Lung (tissue), 11 donors: ENCODE measurements at regions not wholly inside any gene's neighbourhood (a gene's known extent, or its start where the extent isn't known, plus 50 kb on each side); places are given as distances from the start of the nearest gene placed in this dataset.
A peak's percentile ranks its signal among the peaks of the same experiment; 100 is the strongest.

Experiments
- ATAC-seq: fragments of 200-7000 bp; cut with Tn5 transposase; one replicate; pipeline ENCODE4 v1.9.1; 2020; ENCODE audit warnings: moderate number of reproducible peaks; ENCODE audit not compliant: insufficient read depth, low FRiP score
- DNase-seq, 3 donors: peaks; one replicate each; pipeline ENCODE4 v3.0.0-alpha.2; 2013 to 2017
- H3K27ac ChIP-seq, 2 donors: one replicate each; pipeline ENCODE4 v1.5.1; 2013; ENCODE audit warnings: mild to moderate bottlenecking in 2 of 2, moderate library complexity in 2 of 2, control low read depth in 1 of 2, inconsistent platforms in 1 of 2, low read depth in 1 of 2, low read length in 1 of 2
- H3K27me3 ChIP-seq, 3 donors: one replicate each; pipeline ENCODE4 v1.5.1; 2013; ENCODE audit warnings: low read length in 2 of 3; ENCODE audit not compliant: control insufficient read depth in 3 of 3, insufficient read depth in 3 of 3
- H3K36me3 ChIP-seq, 4 donors: one replicate each; pipeline ENCODE4 v1.5.1; 2013; ENCODE audit warnings: low read length in 4 of 4, mild to moderate bottlenecking in 1 of 4, moderate library complexity in 1 of 4; ENCODE audit not compliant: control insufficient read depth in 4 of 4, insufficient read depth in 4 of 4
- H3K4me1 ChIP-seq, 5 donors: one replicate each; pipeline ENCODE4 v1.5.1; 2013; ENCODE audit warnings: low read length in 5 of 5, mild to moderate bottlenecking in 2 of 5, moderate library complexity in 1 of 5; ENCODE audit not compliant: control insufficient read depth in 5 of 5, insufficient read depth in 5 of 5
- H3K4me3 ChIP-seq: one replicate; pipeline ENCODE4 v1.5.1; 2013; ENCODE audit warnings: mild to moderate bottlenecking, control low read depth, moderate library complexity
- H3K9ac ChIP-seq, 2 donors: one replicate each; pipeline ENCODE4 v1.5.1; 2013; ENCODE audit warnings: low read length in 2 of 2, control low read depth in 1 of 2; ENCODE audit not compliant: insufficient read depth in 1 of 2
- H3K9me3 ChIP-seq, 4 donors: one replicate each; pipeline ENCODE4 v1.5.1; 2013; ENCODE audit warnings: low read length in 3 of 4, mild to moderate bottlenecking in 1 of 4, moderate library complexity in 1 of 4; ENCODE audit not compliant: control insufficient read depth in 4 of 4, insufficient read depth in 3 of 4
- CTCF ChIP-seq: IDR thresholded peaks from 2 replicates; pipeline ENCODE4 v1.5.1; 2012; ENCODE audit warnings: mild to moderate bottlenecking; ENCODE audit errors: control extremely low read depth, extremely low read depth
- WGBS, 2 donors: extraction: QIAGEN DNeasy Blood & Tissue Kit; methylation state at CpG; one replicate each; pipeline ENCODE4 v1.1.7; 2013; 5-methylcytosine and 5-hydroxymethylcytosine counted together
- donor health status: control.
- donor health status: control.
- donor health status: Bipolar disorder and iron deficiency.
- donor health status: healthy.
- donor health status: DM: yes; HTN: yes; CAD: no.

- WGBS, 2 donors, result 79 to 86% methylated on average over 2 of the region's 2 CpGs
- no peak for TF ChIP-seq CTCF
- Histone ChIP-seq H3K4me3 (no peak overlapping the region), H3K9ac (peak overlapping the region in 1 of 2 donors; percentile 63), H3K9me3 (no peaks in the 10 kb centered on the region), H3K27me3 (peaks cover 0 to 39% (median 4%) of the 10 kb centered on the region in 3 donors), H3K27ac (no peak overlapping the region), H3K36me3 (no peaks in the 10 kb centered on the region), H3K4me1 (peaks cover 0 to 54% (median 17%) of the 10 kb centered on the region in 5 donors)
- DNase-seq (no peak), ATAC-seq (no peak)
These were observed 205.5 kb upstream of the FOXF1 start for GRCh38 chr16:86304868-86305267.

GRCh38 chr16:86305440-86305839 lies 204.9 kb upstream of the FOXF1 start:
- Histone ChIP-seq H3K4me1 (peaks cover 0 to 48% (median 12%) of the 10 kb centered on the region in 5 donors), H3K9me3 (no peaks in the 10 kb centered on the region), H3K4me3 (no peak overlapping the region), H3K36me3 (no peaks in the 10 kb centered on the region), H3K27ac (no peak overlapping the region), H3K27me3 (peaks cover 0 to 33% (median 0%) of the 10 kb centered on the region in 3 donors), H3K9ac (no peak overlapping the region)
- ATAC-seq (no peak), DNase-seq (no peak)
- 80 to 86% methylated on average over 5 of the region's 5 CpGs for WGBS, 2 donors
- TF ChIP-seq CTCF, result no peak

GRCh38 chr16:86306011-86306644 lies 204.2 kb upstream of the FOXF1 start:
- Histone ChIP-seq H3K4me1 (peaks cover 0 to 43% (median 12%) of the 10 kb centered on the region in 5 donors), H3K4me3 (no peak overlapping the region), H3K36me3 (no peaks in the 10 kb centered on the region), H3K9ac (no peak overlapping the region), H3K27me3 (peaks cover 0 to 28% (median 0%) of the 10 kb centered on the region in 3 donors), H3K9me3 (no peaks in the 10 kb centered on the region), H3K27ac (no peak overlapping the region)
- TF ChIP-seq CTCF, result no peak
- ATAC-seq, result no peak
- 67 to 78% methylated on average over 7 of the region's 7 CpGs for WGBS, 2 donors
- DNase-seq, result no peak
